22Rv1 (cell line): ENCODE measurements at regions not wholly inside any gene's neighbourhood (a gene's known extent, or its start where the extent isn't known, plus 50 kb on each side); places are given as distances from the start of the nearest gene placed in this dataset.

ENCODE experiments used
- H3K27ac ChIP-seq: fragments of 450-650 bp; 2 replicates; pipeline ENCODE4 v1.5.1; 2017
- CTCF ChIP-seq: fragments of 450-650 bp; IDR thresholded peaks from 2 replicates; pipeline ENCODE4 v1.5.1; 2017; ENCODE audit warnings: mild to moderate bottlenecking
- ZFX ChIP-seq: fragments of 450-650 bp; IDR thresholded peaks from 2 replicates; pipeline ENCODE4 v1.6.1; 2017; ENCODE audit warnings: antibody characterized with exemption, borderline replicate concordance

- no peak for TF ChIP-seq CTCF
- TF ChIP-seq ZFX = no peak
- H3K27ac ChIP-seq = no peak overlapping the region
These were observed 92.0 kb upstream of the WLS start for GRCh38 chr1:68324316-68324715.

GRCh38 chr1:68322837-68323687 lies 90.7 kb upstream of the WLS start:
- no peak for TF ChIP-seq CTCF
- no peak for TF ChIP-seq ZFX
- H3K27ac ChIP-seq = no peak overlapping the region

GRCh38 chr1:68322096-68322495 lies 89.8 kb upstream of the WLS start:
- no peak overlapping the region for H3K27ac ChIP-seq
- TF ChIP-seq ZFX = no peak

GRCh38 chr1:68321084-68321685 lies 88.9 kb upstream of the WLS start:
- TF ChIP-seq CTCF (peak; percentile 76), ZFX (no peak)

GRCh38 chr1:68320349-68320748 lies 88.0 kb upstream of the WLS start:
- H3K27ac ChIP-seq = no peak overlapping the region
- TF ChIP-seq CTCF (no peak), ZFX (no peak)

More at GRCh38 chr1:68321084-68321685, 88.9 kb upstream of the WLS start:
- no peak overlapping the region for H3K27ac ChIP-seq

- no peak overlapping the region for H3K27ac ChIP-seq
- TF ChIP-seq CTCF = no peak
- TF ChIP-seq ZFX = no peak
These were observed 87.6 kb upstream of the WLS start for GRCh38 chr1:68319907-68320306.

- no peak for TF ChIP-seq CTCF
- TF ChIP-seq ZFX = no peak
- H3K27ac ChIP-seq = no peak overlapping the region
These were observed 85.2 kb upstream of the WLS start for GRCh38 chr1:68317543-68317942.
